SU-DHL-6 (cell line): ENCODE measurements at regions not wholly inside any gene's neighbourhood (a gene's known extent, or its start where the extent isn't known, plus 50 kb on each side); places are given as distances from the start of the nearest gene placed in this dataset.

Experiments
- H2AFZ ChIP-seq: fragments of 200-600 bp; sonication (generic); 2 replicates; pipeline ENCODE4 v1.6.1; 2014; ENCODE audit warnings: low read depth, mild to moderate bottlenecking, moderate library complexity, mixed read lengths, antibody characterized with exemption, low read length; ENCODE audit not compliant: severe bottlenecking
- H3F3A ChIP-seq: fragments of 200-600 bp; shearing (Covaris generic); 2 replicates; pipeline ENCODE4 v1.6.0; 2016; ENCODE audit warnings: antibody characterized with exemption, mild to moderate bottlenecking; ENCODE audit not compliant: insufficient read depth
- H3K27ac ChIP-seq: fragments of 200-600 bp; sonication (generic); 2 replicates; pipeline ENCODE4 v1.5.1; 2016; ENCODE audit warnings: low read depth, mild to moderate bottlenecking, low read length, moderate library complexity, mixed read lengths
- H3K27me3 ChIP-seq: fragments of 200-600 bp; sonication (generic), shearing (Covaris generic); 2 replicates; pipeline ENCODE4 v1.6.0; 2014; ENCODE audit warnings: mild to moderate bottlenecking, low read length
- H3K36me3 ChIP-seq: fragments of 200-600 bp; sonication (generic); 2 replicates; pipeline ENCODE4 v1.6.1; 2014; ENCODE audit warnings: mild to moderate bottlenecking, low read length, mixed read lengths
- H3K4me2 ChIP-seq: fragments of 300-600, 200-600 bp; shearing (Covaris generic), sonication (generic); 2 replicates; pipeline ENCODE4 v1.6.0; 2014; ENCODE audit warnings: low read length, low read depth, mild to moderate bottlenecking; ENCODE audit not compliant: poor library complexity, severe bottlenecking
- H3K4me3 ChIP-seq: fragments of 200-600 bp; sonication (generic); 2 replicates; pipeline ENCODE4 v1.5.1; 2014; ENCODE audit warnings: antibody characterized with exemption, low read length, mild to moderate bottlenecking, mixed read lengths; ENCODE audit not compliant: insufficient read depth, poor library complexity, severe bottlenecking
- H3K79me2 ChIP-seq: fragments of 200-600 bp; sonication (generic); 2 replicates; pipeline ENCODE4 v1.6.1; 2014; ENCODE audit warnings: mild to moderate bottlenecking, low read length, moderate library complexity; ENCODE audit not compliant: insufficient read depth
- H3K9ac ChIP-seq: fragments of 200-600 bp; sonication (generic); 2 replicates; pipeline ENCODE4 v1.7.0; 2014; ENCODE audit warnings: mild to moderate bottlenecking, low read length
- H3K9me2 ChIP-seq: fragments of 200-600 bp; sonication (generic); replicated peaks from 2 replicates; pipeline ENCODE4 v1.6.1; 2014; ENCODE audit warnings: low read length; ENCODE audit not compliant: insufficient read depth
- H3K9me3 ChIP-seq: fragments of 200-600 bp; sonication (generic); 2 replicates; pipeline ENCODE4 v1.6.1; 2014; ENCODE audit warnings: low read length, mixed read lengths; ENCODE audit not compliant: insufficient read depth
- H4K20me1 ChIP-seq: fragments of 200-600 bp; sonication (generic); 2 replicates; pipeline ENCODE4 v1.6.1; 2014; ENCODE audit warnings: low read depth, mild to moderate bottlenecking, antibody characterized with exemption, low read length, moderate library complexity, mixed read lengths
- CTCF ChIP-seq: fragments of 200-600 bp; sonication (generic); IDR thresholded peaks from one replicate; pipeline ENCODE4 v1.5.1; 2017; ENCODE audit warnings: antibody characterized with exemption, mild to moderate bottlenecking, low read length, moderate library complexity; ENCODE audit not compliant: insufficient read depth, poor library complexity, severe bottlenecking
- EZH2phosphoT487 ChIP-seq: fragments of 200-600 bp; sonication (generic), shearing (Covaris generic); conservative IDR thresholded peaks from 2 replicates; pipeline ENCODE4 v1.6.1; 2018; ENCODE audit warnings: mild to moderate bottlenecking, antibody characterized with exemption, low read length, moderate library complexity, mixed read lengths

DNA sequence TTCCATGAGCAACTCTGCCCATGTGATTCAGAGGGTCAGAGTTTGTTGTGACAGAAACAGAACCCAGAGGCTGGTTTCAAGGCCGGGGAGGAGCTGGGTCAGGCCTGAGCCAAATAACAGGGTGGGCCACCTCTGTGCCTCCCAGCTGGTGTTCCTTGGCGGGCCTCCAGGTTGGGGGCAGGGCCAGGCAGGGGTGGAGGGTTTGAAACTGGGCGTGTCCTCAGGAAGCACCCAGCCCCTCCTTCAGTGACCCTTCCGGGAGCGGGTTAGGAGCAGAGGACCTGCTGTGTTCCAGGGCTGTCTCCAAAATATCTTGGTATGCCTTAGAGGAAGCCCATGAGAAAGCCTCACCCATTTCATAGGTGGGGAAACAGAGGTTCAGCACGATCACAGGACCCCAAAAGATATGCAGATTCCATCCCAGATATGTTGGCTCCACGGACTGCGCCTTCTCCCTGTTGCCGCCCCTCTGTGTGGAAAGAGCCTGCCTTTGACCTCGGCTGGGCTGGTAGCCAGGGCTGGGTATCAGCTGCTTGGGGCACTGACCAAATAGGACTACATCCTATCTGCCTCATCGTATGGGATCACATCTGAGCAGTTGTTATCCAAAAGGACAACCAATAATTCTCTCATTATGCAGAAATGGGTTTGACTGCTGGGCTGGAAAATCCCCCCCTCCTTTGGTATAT, 74.8 kb upstream of the GLI2 start:
- no peak overlapping the region for H3K9ac ChIP-seq
- H3K27ac ChIP-seq = no peak overlapping the region
- H3K4me3 ChIP-seq = no peak overlapping the region
- H3K36me3 ChIP-seq = no peaks in the 10 kb centered on the region
- no peaks in the 10 kb centered on the region for H3K9me2 ChIP-seq
- H3K79me2 ChIP-seq = no peaks in the 10 kb centered on the region
- H4K20me1 ChIP-seq = no peaks in the 10 kb centered on the region
- no peak overlapping the region for H3K4me2 ChIP-seq
- H3K9me3 ChIP-seq = peaks cover 4% of the 10 kb centered on the region; the same call in 1 of the 2 replicates
- no peaks in the 10 kb centered on the region for H3F3A ChIP-seq
- TF ChIP-seq EZH2phosphoT487 = no peak
- TF ChIP-seq CTCF = no peak
- H3K27me3 ChIP-seq = 0 out of 2 replicates have a peak, but pooled peaks cover 1% of the 10 kb centered on the region
- H2AFZ ChIP-seq = no peak overlapping the region

- no peaks in the 10 kb centered on the region for H3K79me2 ChIP-seq
- H3K27me3 ChIP-seq = 0 out of 2 replicates have a peak, but pooled peaks cover 4% of the 10 kb centered on the region
- H3F3A ChIP-seq = no peaks in the 10 kb centered on the region
- H2AFZ ChIP-seq = no peak overlapping the region
- no peak overlapping the region for H3K9ac ChIP-seq
- no peaks in the 10 kb centered on the region for H3K9me2 ChIP-seq
- no peak overlapping the region for H3K4me2 ChIP-seq
- no peak overlapping the region for H3K27ac ChIP-seq
- peaks cover 11% of the 10 kb centered on the region; the same call in 1 of the 2 replicates for H3K9me3 ChIP-seq
- H4K20me1 ChIP-seq = no peaks in the 10 kb centered on the region
- H3K4me3 ChIP-seq = no peak overlapping the region
- TF ChIP-seq EZH2phosphoT487 (no peak), CTCF (no peak)
- H3K36me3 ChIP-seq = no peaks in the 10 kb centered on the region
Observed at GRCh38 chr2:120661551-120661950, 74.1 kb upstream of the GLI2 start.

DNA sequence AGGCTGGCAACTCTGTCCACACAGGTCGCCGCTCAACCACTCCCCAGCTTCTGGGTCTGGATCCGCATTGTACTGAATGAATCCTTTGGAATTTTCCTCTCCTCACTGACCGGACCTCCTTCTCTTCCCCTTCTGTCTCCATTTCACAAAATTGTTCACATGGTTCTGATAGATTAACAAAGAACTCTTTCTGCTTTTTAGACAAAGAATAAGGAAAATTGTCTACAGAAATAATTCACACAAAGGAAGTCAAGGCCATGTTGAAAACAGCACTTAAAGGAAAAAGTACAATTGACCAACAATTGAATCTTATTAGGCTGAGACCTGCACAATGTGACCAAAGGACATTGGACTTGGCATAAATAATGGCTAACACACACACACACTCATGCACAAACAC, 73.6 kb upstream of the GLI2 start:
- H3K79me2 ChIP-seq = no peaks in the 10 kb centered on the region
- no peak overlapping the region for H2AFZ ChIP-seq
- no peak overlapping the region for H3K27ac ChIP-seq
- no peaks in the 10 kb centered on the region for H3F3A ChIP-seq
- H3K27me3 ChIP-seq = 0 out of 2 replicates have a peak, but pooled peaks cover 4% of the 10 kb centered on the region
- H3K36me3 ChIP-seq = no peaks in the 10 kb centered on the region
- H3K4me2 ChIP-seq = no peak overlapping the region
- no peak overlapping the region for H3K4me3 ChIP-seq
- no peak overlapping the region for H3K9ac ChIP-seq
- TF ChIP-seq EZH2phosphoT487 (no peak), CTCF (no peak)
- H4K20me1 ChIP-seq = no peaks in the 10 kb centered on the region
- peaks cover 12% of the 10 kb centered on the region; the same call in 1 of the 2 replicates for H3K9me3 ChIP-seq
- H3K9me2 ChIP-seq = no peaks in the 10 kb centered on the region
